SK-N-SH treated with all-trans-retinoic acid at 6 μM for 48 hours (cell line): ENCODE measurements at regions not wholly inside any gene's neighbourhood (a gene's known extent, or its start where the extent isn't known, plus 50 kb on each side); places are given as distances from the start of the nearest gene placed in this dataset.

Experiments
- ATAC-seq: fragments of 200-7000 bp; cut with Tn5 transposase; 3 replicates; pipeline ENCODE4 v1.9.1; 2020; ENCODE audit warnings: mild to moderate bottlenecking, moderate library complexity
- ARNTL ChIP-seq: fragments of 450-650 bp; formaldehyde crosslinking; IDR thresholded peaks from 2 replicates; pipeline ENCODE4 v1.5.0; 2020; ENCODE audit warnings: low read depth, mild to moderate bottlenecking, moderate library complexity, borderline replicate concordance
- BACH2 ChIP-seq: fragments of 250-450 bp; sonication (Bioruptor Pico); IDR thresholded peaks from 2 replicates; pipeline ENCODE4 v1.9.0; 2021; ENCODE audit warnings: mild to moderate bottlenecking, borderline replicate concordance
- CREB5 ChIP-seq: fragments of 250-450 bp; sonication (Bioruptor Pico); IDR thresholded peaks from 2 replicates; pipeline ENCODE4 v1.5.1; 2020; ENCODE audit warnings: low read depth, mild to moderate bottlenecking, moderate library complexity
- CSDC2 ChIP-seq: fragments of 250-450 bp; sonication (Bioruptor Pico); IDR thresholded peaks from 2 replicates; pipeline ENCODE4 v1.5.0; 2020; ENCODE audit warnings: mild to moderate bottlenecking, moderate library complexity
- ESRRG ChIP-seq: fragments of 250-450 bp; sonication (Bioruptor Pico); IDR thresholded peaks from 2 replicates; pipeline ENCODE4 v1.6.1; 2021; ENCODE audit warnings: mild to moderate bottlenecking
- GLIS3 ChIP-seq: fragments of 250-450 bp; sonication (Bioruptor Pico); IDR thresholded peaks from 2 replicates; pipeline ENCODE4 v1.5.0; 2020; ENCODE audit warnings: mild to moderate bottlenecking, moderate library complexity
- ISL1 ChIP-seq: fragments of 250-450 bp; sonication (Bioruptor Pico); IDR thresholded peaks from 2 replicates; pipeline ENCODE4 v2.1.2; 2022; ENCODE audit warnings: mild to moderate bottlenecking, moderate library complexity
- OSR1 ChIP-seq: fragments of 250-450 bp; sonication (Bioruptor Pico); IDR thresholded peaks from 2 replicates; pipeline ENCODE4 v1.8.0; 2022; ENCODE audit warnings: moderate library complexity, mild to moderate bottlenecking, inconsistent platforms
- PATZ1 ChIP-seq: fragments of 250-450 bp; sonication (Bioruptor Pico); IDR thresholded peaks from 2 replicates; pipeline ENCODE4 v1.8.0; 2020; ENCODE audit warnings: mild to moderate bottlenecking, moderate library complexity, borderline replicate concordance
- POU6F1 ChIP-seq: fragments of 250-450 bp; sonication (Bioruptor Pico); IDR thresholded peaks from 2 replicates; pipeline ENCODE4 v1.8.0; 2021; ENCODE audit warnings: low read depth, mild to moderate bottlenecking, moderate library complexity, borderline replicate concordance
- PPARA ChIP-seq: fragments of 250-450 bp; sonication (Bioruptor Pico); IDR thresholded peaks from 2 replicates; pipeline ENCODE4 v1.5.0; 2020; ENCODE audit warnings: mild to moderate bottlenecking, borderline replicate concordance
- RARB ChIP-seq: fragments of 250-450 bp; sonication (Bioruptor Pico); IDR thresholded peaks from 2 replicates; pipeline ENCODE4 v1.8.0; 2021; ENCODE audit warnings: mild to moderate bottlenecking, moderate library complexity
- SNAI2 ChIP-seq: fragments of 250-450 bp; sonication (Bioruptor Pico); IDR thresholded peaks from 2 replicates; pipeline ENCODE4 v1.5.0; 2020; ENCODE audit warnings: mild to moderate bottlenecking, moderate library complexity
- TCF4 ChIP-seq: fragments of 250-450 bp; sonication (Bioruptor Pico); IDR thresholded peaks from 2 replicates; pipeline ENCODE4 v1.8.0; 2021; ENCODE audit warnings: mild to moderate bottlenecking, moderate library complexity, borderline replicate concordance
- TOX ChIP-seq: fragments of 250-450 bp; sonication (Bioruptor Pico); IDR thresholded peaks from 2 replicates; pipeline ENCODE4 v1.8.0; 2021; ENCODE audit warnings: mild to moderate bottlenecking, moderate library complexity, borderline replicate concordance
- ZC3H10 ChIP-seq: fragments of 250-450 bp; sonication (Bioruptor Pico); IDR thresholded peaks from 2 replicates; pipeline ENCODE4 v1.5.1; 2021; ENCODE audit warnings: mild to moderate bottlenecking, moderate library complexity
- ZFP3 ChIP-seq: fragments of 250-450 bp; sonication (Bioruptor Pico); IDR thresholded peaks from 2 replicates; pipeline ENCODE4 v1.5.0; 2020; ENCODE audit warnings: mild to moderate bottlenecking, moderate library complexity
- ZFP30 ChIP-seq: fragments of 450-650 bp; formaldehyde crosslinking; IDR thresholded peaks from 2 replicates; pipeline ENCODE4 v1.5.0; 2022; ENCODE audit warnings: mild to moderate bottlenecking, moderate library complexity
- ZNF565 ChIP-seq: fragments of 450-650 bp; formaldehyde crosslinking; conservative IDR thresholded peaks from 2 replicates; pipeline ENCODE4 v1.5.0; 2020; ENCODE audit warnings: low read depth, mild to moderate bottlenecking, moderate library complexity
- ZNF70 ChIP-seq: fragments of 450-650 bp; formaldehyde crosslinking; IDR thresholded peaks from 2 replicates; pipeline ENCODE4 v1.5.0; 2020; ENCODE audit warnings: mild to moderate bottlenecking, moderate library complexity
- ZNF8 ChIP-seq: fragments of 450-650 bp; formaldehyde crosslinking; IDR thresholded peaks from 2 replicates; pipeline ENCODE4 v1.5.0; 2020; ENCODE audit warnings: mild to moderate bottlenecking, moderate library complexity

- ATAC-seq: no peak
- no peak for TF ChIP-seq ESRRG (CRISPR knock-in tag)
- no peak for TF ChIP-seq TOX (CRISPR knock-in tag)
- TF ChIP-seq PPARA: no peak
- TF ChIP-seq GLIS3 (CRISPR knock-in tag): no peak
These were observed 603.7 kb upstream of the CFAP20DC start for GRCh38 chr3:59653405-59654122.

- no peak for TF ChIP-seq ZC3H10
- TF ChIP-seq CSDC2: no peak
- TF ChIP-seq ZNF70: no peak
- TF ChIP-seq ZFP3: no peak
- no peak for TF ChIP-seq ZNF565 (CRISPR knock-in tag)
- no peak for TF ChIP-seq ARNTL (CRISPR knock-in tag)
- TF ChIP-seq RARB (CRISPR knock-in tag): no peak
- no peak for TF ChIP-seq ESRRG (CRISPR knock-in tag)
- TF ChIP-seq ISL1 (CRISPR knock-in tag): no peak
- no peak for TF ChIP-seq CREB5 (CRISPR knock-in tag)
- TF ChIP-seq PPARA: no peak
- TF ChIP-seq POU6F1 (CRISPR knock-in tag): no peak
- TF ChIP-seq SNAI2: no peak
- TF ChIP-seq GLIS3 (CRISPR knock-in tag): no peak
- no peak for TF ChIP-seq BACH2 (CRISPR knock-in tag)
- TF ChIP-seq ZNF8: no peak
- no peak for TF ChIP-seq OSR1 (CRISPR knock-in tag)
- ATAC-seq: no peak
These were observed 594.9 kb upstream of the CFAP20DC start for GRCh38 chr3:59644479-59645402.

- no peak for ATAC-seq
- no peak for TF ChIP-seq ZFP3
- TF ChIP-seq ZFP30 (CRISPR knock-in tag): no peak
- TF ChIP-seq PATZ1 (CRISPR knock-in tag): no peak
- TF ChIP-seq GLIS3 (CRISPR knock-in tag): no peak
- no peak for TF ChIP-seq TCF4 (CRISPR knock-in tag)
- TF ChIP-seq, all 23 proteins: peak for 0
These were observed 591.5 kb upstream of the CFAP20DC start for GRCh38 chr3:59641169-59641899.

- no peak for ATAC-seq
- TF ChIP-seq PATZ1 (CRISPR knock-in tag) (no peak), ZFP3 (no peak), POU6F1 (CRISPR knock-in tag) (no peak), ZNF565 (CRISPR knock-in tag) (no peak), CREB5 (CRISPR knock-in tag) (no peak), ESRRG (CRISPR knock-in tag) (no peak), CSDC2 (no peak), OSR1 (CRISPR knock-in tag) (no peak), ARNTL (CRISPR knock-in tag) (no peak), ZNF8 (no peak), SNAI2 (no peak), ZFP30 (CRISPR knock-in tag) (no peak), BACH2 (CRISPR knock-in tag) (no peak), ZNF70 (no peak), TCF4 (CRISPR knock-in tag) (no peak), RARB (CRISPR knock-in tag) (no peak)
These were observed 583.1 kb upstream of the CFAP20DC start for GRCh38 chr3:59632760-59633573.
